Osteoblast (primary cell): ENCODE measurements at regions not wholly inside any gene's neighbourhood (a gene's known extent, or its start where the extent isn't known, plus 50 kb on each side); places are given as distances from the start of the nearest gene placed in this dataset.
A peak's percentile ranks its signal among the peaks of the same experiment; 100 is the strongest.

Experiments used
- DNase-seq: peaks from one replicate; pipeline ENCODE4 v3.0.0; 2011; ENCODE audit warnings: low spot score, mixed read lengths; ENCODE audit not compliant: insufficient read length; ENCODE audit errors: missing footprints
- H2AFZ ChIP-seq: 2 replicates; pipeline ENCODE4 v1.6.0; 2011; ENCODE audit warnings: mild to moderate bottlenecking, low read length
- H3K27ac ChIP-seq: 2 replicates; pipeline ENCODE4 v1.5.1; 2011; ENCODE audit warnings: mild to moderate bottlenecking, low read depth, low read length, moderate library complexity
- H3K27me3 ChIP-seq: 2 replicates; pipeline ENCODE4 v1.6.0; 2012; ENCODE audit warnings: mild to moderate bottlenecking, control low read depth, inconsistent platforms, low read length, moderate library complexity; ENCODE audit not compliant: insufficient read depth
- H3K36me3 ChIP-seq: 2 replicates; pipeline ENCODE4 v1.5.1; 2011; ENCODE audit warnings: mild to moderate bottlenecking, low read length, control low read depth, moderate library complexity; ENCODE audit not compliant: insufficient read depth
- H3K4me1 ChIP-seq: 2 replicates; pipeline ENCODE4 v1.5.1; 2011; ENCODE audit warnings: mild to moderate bottlenecking, low read length, control low read depth, moderate library complexity; ENCODE audit not compliant: insufficient read depth
- H3K4me2 ChIP-seq: 2 replicates; pipeline ENCODE4 v1.6.0; 2011; ENCODE audit warnings: mild to moderate bottlenecking, low read length; ENCODE audit not compliant: insufficient read depth
- H3K4me3 ChIP-seq: fragments of 200-600 bp; sonication (generic); 3 replicates; pipeline ENCODE4 v1.5.1; 2012; ENCODE audit warnings: mild to moderate bottlenecking, low read length, inconsistent platforms; ENCODE audit not compliant: insufficient read depth
- H3K79me2 ChIP-seq: 2 replicates; pipeline ENCODE4 v1.6.0; 2012; ENCODE audit warnings: mild to moderate bottlenecking, low read length, control low read depth, inconsistent platforms; ENCODE audit not compliant: insufficient read depth
- H3K9me3 ChIP-seq: 2 replicates; pipeline ENCODE4 v1.5.1; 2011; ENCODE audit warnings: low read depth, low read length, control low read depth
- H4K20me1 ChIP-seq: 2 replicates; pipeline ENCODE4 v1.6.0; 2012; ENCODE audit warnings: mild to moderate bottlenecking, low read length, control low read depth; ENCODE audit not compliant: insufficient read depth
- TF ChIP-seq, protein P1 (sequence below): IDR thresholded peaks from 2 replicates; pipeline ENCODE4 v1.5.1; 2011; ENCODE audit warnings: mild to moderate bottlenecking, low read depth, low read length, moderate library complexity; ENCODE audit errors: extremely low read depth

DNA sequence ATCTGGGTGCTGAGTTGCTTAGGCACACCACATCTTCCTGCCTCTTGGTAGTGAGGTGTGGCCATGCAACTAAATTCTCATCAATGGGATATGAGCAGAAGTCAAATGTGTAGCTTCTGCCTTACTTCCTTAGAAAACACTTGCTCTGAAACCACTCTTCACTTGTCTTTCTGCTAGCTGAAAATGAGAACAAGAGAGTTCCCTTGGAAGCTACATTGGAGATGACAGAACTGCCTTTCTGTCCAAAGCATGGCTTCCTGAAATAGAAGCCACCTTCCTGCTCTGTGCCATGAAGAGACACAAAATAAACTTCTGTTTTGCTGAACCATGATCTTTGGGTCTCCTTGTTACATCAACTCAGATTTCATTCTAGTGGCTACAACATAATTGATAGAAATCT is 659.9 kb downstream of the IRS1 start:
- no peak for DNase-seq

DNA sequence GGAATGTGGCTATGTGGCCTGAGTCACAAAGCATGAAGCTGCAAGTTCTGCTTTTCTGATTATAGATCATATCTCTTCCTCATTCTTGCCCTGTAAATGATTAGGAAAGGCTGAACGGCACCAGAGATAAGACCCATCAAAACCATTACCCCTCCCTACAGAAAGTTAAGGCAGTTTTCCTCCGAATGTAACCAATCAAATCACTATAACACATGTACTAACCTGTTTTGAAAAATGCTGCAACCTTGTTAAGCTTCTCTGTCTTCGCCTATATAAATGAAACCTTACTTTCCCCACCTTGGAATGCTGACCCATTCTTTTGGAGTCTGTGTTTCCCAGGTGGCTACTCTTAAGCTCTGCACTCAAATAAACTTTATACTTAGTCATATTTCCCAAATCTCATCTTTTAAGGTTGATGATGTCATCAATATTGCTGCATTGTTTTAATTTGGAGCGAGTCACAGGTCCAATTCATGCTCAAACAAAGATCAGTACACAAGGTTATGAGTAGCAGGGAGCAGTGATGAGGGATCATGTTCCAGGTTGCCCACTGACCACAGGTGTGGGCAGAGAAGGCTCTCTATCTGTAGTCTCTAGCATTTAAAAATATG is 662.3 kb downstream of the IRS1 start:
- DNase-seq = peak; percentile 27
- H3K4me2 ChIP-seq = no peak overlapping the region

More for the DNA sequence above, 659.9 kb downstream of the IRS1 start:
- TF ChIP-seq, protein P1, sequence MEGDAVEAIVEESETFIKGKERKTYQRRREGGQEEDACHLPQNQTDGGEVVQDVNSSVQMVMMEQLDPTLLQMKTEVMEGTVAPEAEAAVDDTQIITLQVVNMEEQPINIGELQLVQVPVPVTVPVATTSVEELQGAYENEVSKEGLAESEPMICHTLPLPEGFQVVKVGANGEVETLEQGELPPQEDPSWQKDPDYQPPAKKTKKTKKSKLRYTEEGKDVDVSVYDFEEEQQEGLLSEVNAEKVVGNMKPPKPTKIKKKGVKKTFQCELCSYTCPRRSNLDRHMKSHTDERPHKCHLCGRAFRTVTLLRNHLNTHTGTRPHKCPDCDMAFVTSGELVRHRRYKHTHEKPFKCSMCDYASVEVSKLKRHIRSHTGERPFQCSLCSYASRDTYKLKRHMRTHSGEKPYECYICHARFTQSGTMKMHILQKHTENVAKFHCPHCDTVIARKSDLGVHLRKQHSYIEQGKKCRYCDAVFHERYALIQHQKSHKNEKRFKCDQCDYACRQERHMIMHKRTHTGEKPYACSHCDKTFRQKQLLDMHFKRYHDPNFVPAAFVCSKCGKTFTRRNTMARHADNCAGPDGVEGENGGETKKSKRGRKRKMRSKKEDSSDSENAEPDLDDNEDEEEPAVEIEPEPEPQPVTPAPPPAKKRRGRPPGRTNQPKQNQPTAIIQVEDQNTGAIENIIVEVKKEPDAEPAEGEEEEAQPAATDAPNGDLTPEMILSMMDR = no peak
- Histone ChIP-seq H4K20me1 (no peaks in the 10 kb centered on the region), H3K9me3 (no peaks in the 10 kb centered on the region), H3K27ac (no peak overlapping the region), H3K27me3 (no peaks in the 10 kb centered on the region), H3K4me1 (no peaks in the 10 kb centered on the region), H3K4me2 (no peak overlapping the region), H2AFZ (no peak overlapping the region), H3K4me3 (no peak overlapping the region), H3K36me3 (no peaks in the 10 kb centered on the region), H3K79me2 (no peaks in the 10 kb centered on the region)

DNA sequence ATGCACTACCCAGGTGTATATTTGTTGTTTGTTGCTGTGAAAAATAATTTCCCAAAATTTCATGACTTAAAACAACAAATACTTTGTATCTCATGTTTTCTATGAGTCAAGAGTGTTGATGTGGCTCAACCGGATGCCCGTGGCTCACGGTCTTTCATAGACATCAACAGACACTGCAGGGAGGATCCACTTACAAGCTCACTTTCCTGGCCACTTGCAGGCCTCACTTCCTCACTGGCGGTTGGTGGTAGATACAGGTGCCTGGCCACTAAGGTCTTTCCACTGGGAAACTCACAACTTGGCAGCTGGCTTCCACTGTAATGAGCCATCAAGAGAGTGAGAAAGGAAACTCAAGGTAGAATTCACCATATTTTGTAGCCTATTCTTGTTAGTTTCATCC is 662.9 kb downstream of the IRS1 start:
- H4K20me1 ChIP-seq = no peaks in the 10 kb centered on the region
- no peaks in the 10 kb centered on the region for H3K36me3 ChIP-seq
- TF ChIP-seq, protein P1 = no peak
- H3K27ac ChIP-seq = no peak overlapping the region
- H2AFZ ChIP-seq = no peak overlapping the region
- H3K4me3 ChIP-seq = no peak overlapping the region
- H3K79me2 ChIP-seq = no peaks in the 10 kb centered on the region
- no peak overlapping the region for H3K4me2 ChIP-seq
- no peak for DNase-seq
- H3K9me3 ChIP-seq = no peaks in the 10 kb centered on the region
- no peaks in the 10 kb centered on the region for H3K4me1 ChIP-seq
- H3K27me3 ChIP-seq = no peaks in the 10 kb centered on the region

More for the DNA sequence above, 662.3 kb downstream of the IRS1 start:
- H3K9me3 ChIP-seq = no peaks in the 10 kb centered on the region
- H3K4me3 ChIP-seq = no peak overlapping the region
- no peak overlapping the region for H3K27ac ChIP-seq
- H3K4me1 ChIP-seq = no peaks in the 10 kb centered on the region
- TF ChIP-seq, protein P1 = no peak
- H2AFZ ChIP-seq = no peak overlapping the region
- no peaks in the 10 kb centered on the region for H3K36me3 ChIP-seq
- H3K27me3 ChIP-seq = no peaks in the 10 kb centered on the region
- no peaks in the 10 kb centered on the region for H3K79me2 ChIP-seq
- H4K20me1 ChIP-seq = no peaks in the 10 kb centered on the region

DNA sequence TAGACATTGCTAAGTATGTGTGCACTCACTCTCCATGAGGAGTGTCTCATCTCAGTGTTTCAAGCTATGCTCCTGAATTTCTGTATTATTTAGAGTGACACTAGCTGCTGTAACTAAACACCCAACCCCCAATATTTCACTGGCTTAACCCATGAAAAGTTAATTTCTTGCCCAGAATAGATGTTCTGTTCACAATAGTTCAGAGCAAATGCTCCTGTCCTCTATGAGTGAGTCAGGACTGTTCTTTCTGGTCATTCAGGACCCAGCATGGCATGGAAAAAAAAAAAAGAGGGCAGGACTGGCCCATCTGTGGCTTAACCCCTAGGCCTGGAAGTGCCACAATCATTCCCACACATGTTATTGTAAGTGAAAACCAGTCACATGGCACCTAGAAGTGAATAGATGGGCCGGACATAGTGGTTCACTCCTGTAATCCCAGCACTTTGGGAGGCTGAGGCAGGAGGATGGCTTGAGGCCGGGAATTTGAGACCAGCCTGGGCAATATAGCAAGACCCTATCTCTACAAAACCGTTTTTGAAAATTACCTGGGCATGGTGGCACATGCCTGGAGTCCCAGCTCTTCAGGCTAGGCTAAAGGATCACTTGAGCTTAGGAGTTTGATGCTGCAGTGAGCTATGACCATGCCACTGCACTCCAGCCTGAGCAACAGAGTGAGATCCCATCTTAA is 663.6 kb downstream of the IRS1 start:
- Histone ChIP-seq H3K4me2 (no peak overlapping the region), H4K20me1 (no peaks in the 10 kb centered on the region), H3K27me3 (no peaks in the 10 kb centered on the region), H2AFZ (no peak overlapping the region), H3K4me3 (no peak overlapping the region), H3K4me1 (no peaks in the 10 kb centered on the region), H3K36me3 (no peaks in the 10 kb centered on the region), H3K27ac (no peak overlapping the region), H3K79me2 (no peaks in the 10 kb centered on the region), H3K9me3 (no peaks in the 10 kb centered on the region)
- TF ChIP-seq, protein P1 = no peak
- DNase-seq = no peak
